Mesenchymal stem cell (in vitro differentiated cells and primary cell): ENCODE measurements at regions not wholly inside any gene's neighbourhood (a gene's known extent, or its start where the extent isn't known, plus 50 kb on each side); places are given as distances from the start of the nearest gene placed in this dataset.

Experiments used
- DNase-seq: peaks from one replicate; pipeline ENCODE4 v3.0.0-alpha.2; 2013
- H2AFZ ChIP-seq: one replicate; pipeline ENCODE4 v1.6.1; 2013; ENCODE audit warnings: low read depth, mild to moderate bottlenecking, control low read depth, inconsistent platforms, low read length, moderate library complexity
- H2AK5ac ChIP-seq: 2 replicates; pipeline ENCODE4 v1.6.1; 2013; ENCODE audit warnings: low read length, moderate library complexity, mild to moderate bottlenecking, inconsistent platforms; ENCODE audit not compliant: severe bottlenecking
- H2BK120ac ChIP-seq: one replicate; pipeline ENCODE4 v1.6.1; 2013; ENCODE audit warnings: low read depth, mild to moderate bottlenecking, inconsistent platforms, low read length, moderate library complexity
- H2BK12ac ChIP-seq, 2 experiments: one replicate each; pipeline ENCODE4 v1.6.1; 2013; ENCODE audit warnings: inconsistent platforms in 2 of 2, low read length in 2 of 2, mild to moderate bottlenecking in 2 of 2, moderate library complexity in 2 of 2, control low read depth in 1 of 2
- H2BK15ac ChIP-seq: one replicate; pipeline ENCODE4 v1.6.1; 2013; ENCODE audit warnings: mild to moderate bottlenecking, low read depth, inconsistent platforms; ENCODE audit not compliant: poor library complexity, severe bottlenecking
- H2BK5ac ChIP-seq: 2 replicates; pipeline ENCODE4 v1.6.1; 2013; ENCODE audit warnings: low read depth, mild to moderate bottlenecking, low read length, control low read depth, inconsistent platforms; ENCODE audit not compliant: poor library complexity, severe bottlenecking
- H3K14ac ChIP-seq, 2 experiments: one replicate each; pipeline ENCODE4 v1.6.1; 2013; ENCODE audit warnings: inconsistent platforms in 2 of 2, low read length in 2 of 2, control low read depth in 1 of 2, mild to moderate bottlenecking in 1 of 2, moderate library complexity in 1 of 2
- H3K18ac ChIP-seq, 2 experiments: one replicate each; pipeline ENCODE4 v1.6.1; 2013; ENCODE audit warnings: inconsistent platforms in 2 of 2, low read length in 2 of 2, control low read depth in 1 of 2, low read depth in 1 of 2, mild to moderate bottlenecking in 1 of 2
- H3K23ac ChIP-seq, 2 experiments: one replicate each; pipeline ENCODE4 v1.6.1; 2013; ENCODE audit warnings: inconsistent platforms in 2 of 2, low read length in 2 of 2, mild to moderate bottlenecking in 2 of 2, moderate library complexity in 2 of 2, control low read depth in 1 of 2
- H3K27ac ChIP-seq: 2 replicates; pipeline ENCODE4 v1.5.1; 2013; ENCODE audit warnings: mild to moderate bottlenecking, moderate library complexity, low read length, control low read depth, inconsistent platforms; ENCODE audit not compliant: poor library complexity, severe bottlenecking
- H3K27me3 ChIP-seq, 2 experiments: 2 replicates each; pipeline versions ENCODE4 v1.6.1 to v1.7.0; 2013; ENCODE audit warnings: low read length in 2 of 2, mild to moderate bottlenecking in 2 of 2, moderate library complexity in 2 of 2, control low read depth in 1 of 2, inconsistent platforms in 1 of 2; ENCODE audit not compliant: control insufficient read depth in 1 of 2, insufficient read depth in 1 of 2
- H3K36me3 ChIP-seq, 2 experiments: 2 replicates each; pipeline versions ENCODE4 v1.6.1 to v1.7.0; 2013; ENCODE audit warnings: low read length in 2 of 2, control low read depth in 1 of 2, inconsistent platforms in 1 of 2, low read depth in 1 of 2, mild to moderate bottlenecking in 1 of 2; ENCODE audit not compliant: insufficient read depth in 2 of 2, control insufficient read depth in 1 of 2
- H3K4ac ChIP-seq, 2 experiments: one replicate each; pipeline ENCODE4 v1.6.1; 2013; ENCODE audit warnings: inconsistent platforms in 2 of 2, low read length in 2 of 2, mild to moderate bottlenecking in 2 of 2, moderate library complexity in 2 of 2, control low read depth in 1 of 2, low read depth in 1 of 2
- H3K4me1 ChIP-seq: 2 replicates; pipeline ENCODE4 v1.6.1; 2013; ENCODE audit warnings: low read depth, low read length, control low read depth; ENCODE audit not compliant: control insufficient read depth, insufficient read depth
- H3K4me2 ChIP-seq: 2 replicates; pipeline ENCODE4 v1.6.1; 2013; ENCODE audit warnings: low read length, mild to moderate bottlenecking, inconsistent platforms; ENCODE audit not compliant: poor library complexity, severe bottlenecking
- H3K4me3 ChIP-seq, 2 experiments: 2 replicates each; pipeline versions ENCODE4 v1.5.1 to v1.7.0; 2013; ENCODE audit warnings: low read length in 2 of 2, mild to moderate bottlenecking in 2 of 2, control low read depth in 1 of 2, low read depth in 1 of 2; ENCODE audit not compliant: insufficient read depth in 1 of 2
- H3K79me1 ChIP-seq: replicated peaks from 2 replicates; pipeline ENCODE4 v1.6.1; 2013; ENCODE audit warnings: mild to moderate bottlenecking, control low read depth, low read length, inconsistent platforms; ENCODE audit not compliant: poor library complexity, severe bottlenecking
- H3K9ac ChIP-seq: 2 replicates; pipeline ENCODE4 v1.7.0; 2013; ENCODE audit warnings: mild to moderate bottlenecking, low read length, moderate library complexity
- H3K9me3 ChIP-seq: 2 replicates; pipeline ENCODE4 v1.7.0; 2013; ENCODE audit warnings: mild to moderate bottlenecking, low read length; ENCODE audit not compliant: control insufficient read depth
- H4K8ac ChIP-seq: one replicate; pipeline ENCODE4 v1.6.1; 2013; ENCODE audit warnings: inconsistent platforms, mild to moderate bottlenecking, low read length, moderate library complexity
- H4K91ac ChIP-seq: one replicate; pipeline ENCODE4 v1.6.1; 2013; ENCODE audit warnings: mild to moderate bottlenecking, low read length, inconsistent platforms
- WGBS: methylation state at CpG from one replicate; pipeline ENCODE4 v1.1.7; 2013; ENCODE audit warnings: mixed read lengths; 5-methylcytosine and 5-hydroxymethylcytosine counted together

DNA sequence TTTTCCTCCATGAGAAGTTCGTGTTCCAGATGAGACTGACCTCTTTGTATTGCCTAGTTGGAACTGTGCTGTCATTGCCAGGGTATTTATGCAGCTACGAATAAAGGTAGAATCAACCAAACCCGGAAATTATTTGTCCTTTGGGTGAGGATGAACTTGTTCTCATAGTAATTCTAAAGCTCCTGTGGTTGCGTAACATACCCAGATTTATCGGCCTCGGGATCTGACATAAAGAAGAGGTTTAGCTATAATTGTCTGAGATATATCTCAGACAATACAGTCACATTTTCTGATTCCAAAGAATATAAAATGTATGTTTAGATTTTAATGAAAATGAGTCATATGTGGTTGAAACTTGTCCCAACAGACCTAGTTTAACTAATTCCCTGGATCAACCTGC is 628.7 kb upstream of the LINC00305 start:
- H4K91ac ChIP-seq: no peak overlapping the region
- H3K36me3 ChIP-seq: no peaks in the 10 kb centered on the region
- DNase-seq: no peak
- no peak overlapping the region for H2AFZ ChIP-seq
- H3K4ac ChIP-seq: no peak overlapping the region
- no peak overlapping the region for H3K23ac ChIP-seq
- no peak overlapping the region for H3K9ac ChIP-seq
- no peak overlapping the region for H2BK12ac ChIP-seq
- H3K9me3 ChIP-seq: peaks cover 6% of the 10 kb centered on the region
- no peak overlapping the region for H3K4me3 ChIP-seq
- WGBS: 83% methylated on average over 4 of the region's 6 CpGs
- H3K27me3 ChIP-seq: no peaks in the 10 kb centered on the region
- no peak overlapping the region for H3K14ac ChIP-seq
- H3K18ac ChIP-seq: no peak overlapping the region
- no peak overlapping the region for H3K27ac ChIP-seq
- no peak overlapping the region for H3K4me2 ChIP-seq
- no peaks in the 10 kb centered on the region for H3K4me1 ChIP-seq
- no peak overlapping the region for H2BK15ac ChIP-seq
- no peak overlapping the region for H2AK5ac ChIP-seq
- no peak overlapping the region for H4K8ac ChIP-seq
- H2BK120ac ChIP-seq: no peak overlapping the region
- no peaks in the 10 kb centered on the region for H3K79me1 ChIP-seq
- no peak overlapping the region for H2BK5ac ChIP-seq

DNA sequence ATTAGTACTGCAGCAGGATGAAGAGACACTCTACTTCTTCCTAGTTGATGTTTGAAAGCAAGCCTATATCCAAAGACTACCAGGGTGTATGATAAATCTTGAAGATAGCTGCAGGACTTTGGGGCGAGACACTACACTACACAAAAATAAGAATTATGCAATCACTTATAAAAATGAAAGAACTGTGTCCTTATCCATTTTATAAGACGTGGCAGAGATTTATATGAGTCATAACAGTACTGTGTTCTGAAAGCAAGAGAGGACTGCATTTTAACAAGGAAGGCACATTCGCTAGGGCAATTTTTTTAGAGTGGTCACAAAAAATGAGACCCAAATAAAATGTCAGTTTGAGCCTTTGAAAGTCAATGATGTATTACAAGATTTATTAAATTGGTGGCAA is 617.0 kb upstream of the LINC00305 start:
- H3K23ac ChIP-seq: no peak overlapping the region
- no peak overlapping the region for H4K8ac ChIP-seq
- H3K9me3 ChIP-seq: no peaks in the 10 kb centered on the region
- no peak overlapping the region for H3K4ac ChIP-seq
- no peaks in the 10 kb centered on the region for H3K79me1 ChIP-seq
- no peak overlapping the region for H3K27ac ChIP-seq
- H2BK15ac ChIP-seq: no peak overlapping the region
- H3K4me2 ChIP-seq: no peak overlapping the region
- no peak for DNase-seq
- no peak overlapping the region for H2AFZ ChIP-seq
- H2BK12ac ChIP-seq: no peak overlapping the region
- H4K91ac ChIP-seq: no peak overlapping the region
- no peak overlapping the region for H2BK5ac ChIP-seq
- no peak overlapping the region for H3K14ac ChIP-seq
- no peak overlapping the region for H3K9ac ChIP-seq
- no peaks in the 10 kb centered on the region for H3K36me3 ChIP-seq
- no peak overlapping the region for H3K18ac ChIP-seq
- H3K4me1 ChIP-seq: no peaks in the 10 kb centered on the region
- H2AK5ac ChIP-seq: no peak overlapping the region
- no peak overlapping the region for H2BK120ac ChIP-seq
- 64% methylated on average over 2 of the region's 3 CpGs for WGBS
- no peaks in the 10 kb centered on the region for H3K27me3 ChIP-seq
- H3K4me3 ChIP-seq: no peak overlapping the region

DNA sequence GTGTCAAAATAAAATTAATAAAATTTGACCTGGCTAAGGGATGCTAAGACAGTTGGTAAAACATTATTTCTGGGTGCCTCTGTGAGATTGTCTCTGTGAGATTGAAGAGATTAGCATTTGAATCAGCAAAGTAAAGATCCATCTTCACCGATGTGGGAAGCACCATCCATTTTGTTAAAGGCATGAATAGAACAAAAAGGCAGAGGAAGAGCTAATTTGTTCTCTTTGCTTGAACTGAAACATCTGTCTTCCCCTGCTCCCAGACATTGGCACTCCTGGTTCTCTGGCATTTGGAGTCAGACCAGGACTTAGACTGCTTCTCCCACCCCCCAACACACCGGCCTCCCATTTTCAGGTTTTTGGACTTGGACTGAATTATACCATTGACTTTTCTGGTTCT is 603.8 kb upstream of the LINC00305 start:
- Histone ChIP-seq H2AFZ (no peak overlapping the region), H3K36me3 (no peaks in the 10 kb centered on the region), H3K4me3 (no peak overlapping the region), H3K4me2 (no peak overlapping the region), H3K9me3 (peaks cover 18% of the 10 kb centered on the region), H3K4me1 (no peaks in the 10 kb centered on the region), H3K9ac (no peak overlapping the region), H3K79me1 (no peaks in the 10 kb centered on the region), H2BK120ac (no peak overlapping the region), H3K4ac (no peak overlapping the region), H2BK5ac (no peak overlapping the region), H2AK5ac (no peak overlapping the region), H2BK15ac (no peak overlapping the region), H3K27me3 (no peaks in the 10 kb centered on the region), H4K91ac (no peak overlapping the region), H2BK12ac (no peak overlapping the region), H3K27ac (no peak overlapping the region), H3K23ac (no peak overlapping the region), H4K8ac (no peak overlapping the region), H3K14ac (no peak overlapping the region), H3K18ac (no peak overlapping the region)
- 25% methylated on average over 1 of the region's 2 CpGs for WGBS
- no peak for DNase-seq

DNA sequence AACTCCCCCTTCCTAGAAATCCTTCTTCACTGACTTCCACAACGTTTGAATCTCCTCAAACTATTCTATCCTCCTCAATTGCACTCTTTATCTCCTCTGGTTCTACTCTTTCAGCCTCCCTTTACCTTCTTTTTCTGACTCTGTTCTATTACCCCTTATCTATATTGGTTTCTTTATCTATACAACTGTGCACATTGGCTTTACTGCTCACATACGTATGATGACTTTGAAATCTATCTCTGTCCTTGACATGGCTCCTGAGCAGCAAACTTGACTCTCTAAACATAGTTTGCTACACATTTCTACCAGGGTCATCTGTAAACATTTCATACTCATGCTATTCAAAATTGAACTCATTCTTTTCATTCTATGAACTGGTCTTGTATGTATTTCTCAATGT is 601.0 kb upstream of the LINC00305 start:
- Histone ChIP-seq H2AFZ (no peak overlapping the region), H2BK120ac (no peak overlapping the region), H3K4ac (no peak overlapping the region), H2AK5ac (no peak overlapping the region), H3K23ac (no peak overlapping the region), H3K18ac (no peak overlapping the region), H3K4me1 (no peaks in the 10 kb centered on the region), H2BK15ac (no peak overlapping the region), H3K14ac (no peak overlapping the region), H3K27me3 (no peaks in the 10 kb centered on the region), H4K91ac (no peak overlapping the region), H2BK12ac (no peak overlapping the region), H3K4me3 (no peak overlapping the region), H3K4me2 (no peak overlapping the region), H3K36me3 (no peaks in the 10 kb centered on the region), H2BK5ac (no peak overlapping the region), H4K8ac (no peak overlapping the region), H3K9me3 (peaks cover 14% of the 10 kb centered on the region), H3K79me1 (no peaks in the 10 kb centered on the region), H3K9ac (no peak overlapping the region), H3K27ac (no peak overlapping the region)
- DNase-seq: no peak
- WGBS: 67% methylated on average over 2 of the region's 2 CpGs
